ENCODE measurements at regions not wholly inside any gene's neighbourhood (a gene's known extent, or its start where the extent isn't known, plus 50 kb on each side); places are given as distances from the start of the nearest gene placed in this dataset.
A peak's percentile ranks its signal among the peaks of the same experiment; 100 is the strongest.
"Not testable (repeated sequence)": the region's sequence is repeated elsewhere in the genome, so short reads cannot be mapped to it uniquely, and the experiment has no call there.

- no peak for DNase-seq (ENCODE audit: low spot score)
Measured at GRCh38 chr3:87793337-87793877, 265.4 kb downstream of the CGGBP1 start.

- DNase-seq (ENCODE audit: low spot score), result no peak
Measured at GRCh38 chr3:87792534-87793336, 266.1 kb downstream of the CGGBP1 start, which contains the start of gene HTR1F. Gene HTR1F, plus strand, starts transcription at chr3:87792706.

DNA sequence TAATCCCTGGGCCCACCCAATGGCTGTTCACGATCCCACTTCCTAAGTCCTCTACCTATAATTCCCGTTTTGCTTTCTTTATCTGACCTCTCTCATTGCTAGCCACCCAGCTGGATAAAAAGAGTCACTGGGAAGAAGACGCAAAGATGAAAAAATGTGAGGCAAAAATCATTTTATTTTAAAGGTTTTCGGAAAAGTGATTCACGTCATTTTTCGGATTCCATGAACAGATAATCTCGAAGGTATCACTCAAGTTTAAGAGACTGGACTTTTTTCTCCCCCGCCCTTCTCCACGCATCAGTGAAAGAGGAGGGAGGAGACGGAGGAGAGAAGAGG lies 266.6 kb downstream of the CGGBP1 start:
- no peak for DNase-seq (ENCODE audit: low spot score)

GRCh38 chr3:87791248-87792027 lies 267.4 kb downstream of the CGGBP1 start:
- DNase-seq (ENCODE audit: low spot score), result no peak

DNA sequence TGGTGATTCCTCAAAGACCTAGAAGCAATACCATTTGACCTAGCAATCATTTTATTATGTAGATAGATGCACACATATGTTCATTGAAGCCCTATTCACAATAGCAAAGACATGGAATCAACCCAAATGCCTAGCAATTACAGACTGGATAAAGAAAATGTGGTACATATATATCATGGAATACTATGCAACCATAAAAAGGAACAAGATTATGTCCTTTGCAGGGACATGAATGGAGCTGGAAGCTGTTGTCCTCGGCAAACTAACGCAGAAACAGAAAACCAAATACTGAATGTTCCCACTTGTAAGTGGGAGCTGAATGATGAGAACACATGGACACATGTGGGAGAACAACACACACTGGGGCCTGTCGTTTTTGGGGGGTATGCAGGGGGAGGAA lies 269.8 kb downstream of the CGGBP1 start:
- DNase-seq (ENCODE audit: low spot score), result not testable (repeated sequence)

DNA sequence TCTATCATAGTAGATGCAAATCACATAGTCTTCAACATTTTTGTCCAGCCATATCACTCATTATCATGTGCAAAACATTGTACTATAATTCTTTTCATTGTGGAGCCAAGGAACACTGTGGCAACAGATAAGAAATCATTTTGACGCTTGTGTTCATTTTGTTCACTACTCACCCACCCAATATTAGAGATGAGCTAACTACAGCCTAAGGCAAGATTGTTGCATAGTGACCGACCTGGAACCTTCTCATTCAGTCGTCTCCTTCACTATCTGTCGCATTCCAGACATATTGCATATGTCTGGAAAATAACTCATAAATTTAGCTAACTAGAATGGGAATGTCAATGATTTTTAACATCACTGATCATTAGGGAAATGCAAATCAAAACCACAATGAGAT lies 270.3 kb downstream of the CGGBP1 start:
- no peak for DNase-seq (ENCODE audit: low spot score)

DNA sequence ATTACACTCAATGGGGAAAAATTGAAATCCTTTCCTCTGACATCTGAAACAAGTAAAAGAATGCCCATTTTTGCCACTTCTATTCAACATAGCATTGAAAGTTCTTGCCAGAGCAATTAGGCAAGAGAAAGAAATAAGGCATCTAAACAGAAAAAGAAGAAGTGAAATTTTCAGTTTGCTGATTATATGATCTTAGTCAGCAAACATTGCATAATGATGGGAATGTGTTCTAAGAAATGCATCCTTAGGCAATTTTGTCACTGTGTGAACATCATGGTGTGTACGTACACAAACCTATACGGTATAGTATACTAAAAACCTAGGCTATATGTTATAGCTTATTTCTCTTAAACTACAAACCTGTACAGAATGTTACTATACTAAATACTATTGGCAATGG lies 278.0 kb downstream of the CGGBP1 start:
- DNase-seq (ENCODE audit: low spot score), result no peak

DNA sequence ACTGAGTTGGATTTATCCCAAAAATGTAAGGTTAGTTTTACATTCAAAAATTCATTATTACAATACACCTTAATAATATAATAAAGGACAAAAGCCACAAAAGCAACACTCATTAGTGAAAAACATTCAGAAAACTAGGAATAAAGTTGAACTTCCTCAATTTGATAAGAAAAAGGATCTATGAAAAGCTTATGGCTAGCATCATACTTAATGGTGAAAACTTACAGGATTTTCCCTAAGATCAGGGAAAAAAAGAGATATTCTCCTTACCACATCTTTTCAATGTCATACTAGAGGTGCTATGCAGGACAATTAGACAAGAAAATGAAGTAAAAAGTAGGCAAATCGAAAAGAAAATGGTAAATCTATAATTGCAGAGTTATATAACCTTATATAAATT lies 279.9 kb downstream of the CGGBP1 start:
- DNase-seq (ENCODE audit: low spot score), result no peak

- DNase-seq (ENCODE audit: low spot score), result peak; percentile 33
Measured at GRCh38 chr3:87771337-87772192, 287.2 kb downstream of the CGGBP1 start.

GRCh38 chr3:87766721-87767120 lies 292.1 kb downstream of the CGGBP1 start:
- no peak for DNase-seq (ENCODE audit: low spot score)

GRCh38 chr3:87765256-87765655 lies 293.5 kb downstream of the CGGBP1 start:
- DNase-seq (ENCODE audit: low spot score), result no peak

GRCh38 chr3:87761795-87762194 lies 297.0 kb downstream of the CGGBP1 start:
- no peak for DNase-seq (ENCODE audit: low spot score)

DNA sequence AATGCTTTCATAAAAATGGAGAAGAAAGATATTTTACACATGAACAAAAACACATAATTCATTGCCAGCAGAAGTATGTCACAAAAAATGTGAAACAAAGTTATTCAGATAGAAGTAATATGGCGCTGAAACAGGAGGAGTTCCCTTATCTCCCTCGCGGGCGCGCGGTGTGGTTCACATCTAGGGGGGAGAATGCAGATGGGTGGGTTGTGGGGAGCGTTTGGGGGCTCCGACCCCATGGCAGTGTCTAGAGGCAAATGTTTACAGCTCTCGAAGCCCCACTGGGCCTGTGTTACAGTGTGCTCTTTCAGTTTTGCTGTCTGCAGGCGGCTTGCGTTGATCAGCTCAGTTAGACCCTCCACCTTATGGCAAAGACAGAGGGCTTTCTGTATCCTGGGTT lies 297.5 kb downstream of the CGGBP1 start:
- DNase-seq (ENCODE audit: low spot score), result no peak

DNA sequence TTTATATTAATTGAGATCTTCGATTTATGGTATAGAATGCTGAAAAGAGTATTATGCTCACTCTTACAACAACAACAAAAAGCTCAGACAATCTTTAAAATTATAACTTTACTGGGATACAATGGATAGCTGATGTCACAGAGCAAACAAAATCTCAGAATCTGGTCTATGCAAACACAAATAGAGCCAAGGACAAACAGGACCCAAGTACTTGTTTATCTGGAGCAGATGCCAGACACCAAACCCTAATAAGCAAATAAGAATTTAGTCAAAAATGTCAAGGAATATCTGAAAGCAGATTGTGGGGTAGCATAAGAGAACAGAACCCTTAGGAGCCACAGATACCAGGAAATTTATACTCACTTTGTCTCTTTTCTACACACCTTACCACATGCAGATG lies 302.2 kb downstream of the CGGBP1 start:
- DNase-seq (ENCODE audit: low spot score), result no peak

- no peak for DNase-seq (ENCODE audit: low spot score)
Measured at GRCh38 chr3:87755852-87756251, 303.0 kb downstream of the CGGBP1 start.

DNA sequence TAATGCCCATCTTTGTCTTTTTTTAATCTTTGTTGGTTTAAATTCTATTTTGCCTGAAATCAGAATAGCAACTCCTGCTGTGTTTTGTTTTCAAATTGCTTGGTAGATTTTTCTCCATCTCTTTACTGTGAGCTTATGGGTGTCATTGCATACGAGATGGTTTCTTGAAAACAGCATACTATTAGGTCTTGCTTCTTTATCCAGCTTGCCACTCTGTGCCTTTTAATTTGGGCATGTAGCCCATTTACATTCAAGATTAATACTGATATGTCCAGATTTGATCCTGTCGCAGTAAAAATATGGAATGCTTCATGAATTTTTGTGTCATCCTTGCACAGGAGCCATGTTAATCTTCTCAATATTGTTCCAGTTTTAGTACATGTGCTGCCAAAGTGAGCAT lies 316.6 kb downstream of the CGGBP1 start:
- DNase-seq (ENCODE audit: low spot score), result no peak

- not testable (repeated sequence) for DNase-seq (ENCODE audit: low spot score)
Measured at GRCh38 chr3:87740894-87741293, 317.9 kb downstream of the CGGBP1 start.

GRCh38 chr3:87737817-87738216 lies 321.0 kb downstream of the CGGBP1 start:
- not testable (repeated sequence) for DNase-seq (ENCODE audit: low spot score)

DNA sequence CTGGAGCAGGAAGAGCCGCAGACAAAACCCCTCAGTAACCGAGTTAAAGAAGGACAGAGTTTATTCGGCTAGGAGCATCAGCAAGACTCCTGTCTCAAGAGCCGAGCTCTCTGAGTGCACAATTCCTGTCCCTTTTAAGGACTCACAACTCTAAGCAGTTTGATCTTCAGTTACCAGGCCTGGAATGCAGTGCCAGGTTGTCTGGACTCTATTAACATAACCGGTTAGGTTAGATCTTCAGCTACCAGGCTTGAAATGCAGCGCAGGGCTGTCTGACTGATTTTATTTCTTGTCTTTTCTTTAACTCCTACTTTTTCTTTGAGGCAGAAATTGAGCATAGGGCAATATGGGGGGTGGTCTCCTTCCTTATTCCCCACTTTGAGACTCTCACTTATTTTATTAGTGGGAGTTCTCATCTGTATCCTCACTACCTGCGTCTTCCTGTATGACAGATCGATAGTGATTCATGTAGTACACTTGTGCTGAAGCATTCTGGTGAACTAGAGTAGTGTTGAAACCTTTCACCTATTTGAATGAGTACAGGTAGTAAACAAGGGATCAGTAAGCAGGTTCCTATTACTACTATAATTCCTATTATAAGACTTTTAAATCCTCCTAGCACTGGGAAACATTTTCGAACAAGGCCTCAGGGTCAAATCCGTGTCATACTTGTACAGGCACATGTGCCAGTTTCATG lies 325.0 kb downstream of the CGGBP1 start:
- DNase-seq (ENCODE audit: low spot score), result no peak

GRCh38 chr3:87732294-87732693 lies 326.5 kb downstream of the CGGBP1 start:
- DNase-seq (ENCODE audit: low spot score), result no peak

DNA sequence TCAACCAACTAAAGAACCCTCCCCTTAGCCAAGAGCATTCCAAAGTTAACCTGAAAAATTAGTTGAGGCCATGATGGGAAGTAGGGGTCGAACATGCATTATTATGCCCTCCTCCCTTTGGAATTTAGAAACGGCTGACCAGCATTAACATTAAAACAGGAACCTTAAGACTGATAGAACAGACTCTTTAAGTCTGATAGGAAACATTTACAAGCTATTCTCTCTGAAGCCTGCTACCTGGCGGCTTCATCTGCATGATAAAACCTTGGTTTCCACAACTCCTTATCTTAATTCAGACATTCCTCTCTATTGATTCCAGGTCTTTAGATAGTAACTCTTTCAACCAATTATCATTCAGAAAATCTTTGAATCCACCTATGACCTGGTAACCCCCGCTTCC lies 331.0 kb downstream of the CGGBP1 start:
- DNase-seq (ENCODE audit: low spot score), result no peak

DNA sequence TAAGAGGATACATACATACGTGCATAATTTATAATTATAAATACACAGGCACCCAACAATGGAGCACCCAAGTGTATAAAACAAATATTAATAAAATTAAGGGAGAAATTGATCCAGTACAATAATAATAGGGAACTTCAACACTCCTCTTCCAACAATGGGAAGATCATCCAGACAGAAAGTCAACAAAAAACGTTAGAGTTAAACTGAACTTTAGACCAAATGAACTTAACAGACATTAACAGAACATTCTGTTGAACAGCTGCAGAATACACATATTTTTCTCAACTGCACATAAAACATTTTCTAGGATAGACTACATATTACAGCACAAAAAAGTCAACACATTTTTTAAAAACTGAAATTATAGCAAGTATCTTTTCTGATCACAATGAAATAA lies 339.7 kb downstream of the CGGBP1 start:
- no peak for DNase-seq (ENCODE audit: low spot score)

Data from globus pallidus (tissue), 1 donor.